Mucosa of stomach (tissue), 1 donor: ENCODE measurements at regions not wholly inside any gene's neighbourhood (a gene's known extent, or its start where the extent isn't known, plus 50 kb on each side); places are given as distances from the start of the nearest gene placed in this dataset.

ENCODE experiments used
- H3K27me3 ChIP-seq: one replicate; pipeline ENCODE4 v1.7.0; 2013; ENCODE audit warnings: mild to moderate bottlenecking, low read length; ENCODE audit not compliant: control insufficient read depth, insufficient read depth
- H3K36me3 ChIP-seq: one replicate; pipeline ENCODE4 v1.7.0; 2013; ENCODE audit warnings: low read length; ENCODE audit not compliant: control insufficient read depth, insufficient read depth
- H3K4me1 ChIP-seq: one replicate; pipeline ENCODE4 v1.7.0; 2013; ENCODE audit warnings: mild to moderate bottlenecking, low read length; ENCODE audit not compliant: control insufficient read depth, insufficient read depth
- H3K4me3 ChIP-seq: one replicate; pipeline ENCODE4 v1.7.0; 2013; ENCODE audit warnings: low read length
- H3K9ac ChIP-seq: one replicate; pipeline ENCODE4 v1.7.0; 2013; ENCODE audit warnings: mild to moderate bottlenecking, low read length, moderate library complexity
- H3K9me3 ChIP-seq: one replicate; pipeline ENCODE4 v1.7.0; 2013; ENCODE audit warnings: mild to moderate bottlenecking, low read length, moderate library complexity; ENCODE audit not compliant: control insufficient read depth
- donor health status: Pancreatic carcinoma.

DNA sequence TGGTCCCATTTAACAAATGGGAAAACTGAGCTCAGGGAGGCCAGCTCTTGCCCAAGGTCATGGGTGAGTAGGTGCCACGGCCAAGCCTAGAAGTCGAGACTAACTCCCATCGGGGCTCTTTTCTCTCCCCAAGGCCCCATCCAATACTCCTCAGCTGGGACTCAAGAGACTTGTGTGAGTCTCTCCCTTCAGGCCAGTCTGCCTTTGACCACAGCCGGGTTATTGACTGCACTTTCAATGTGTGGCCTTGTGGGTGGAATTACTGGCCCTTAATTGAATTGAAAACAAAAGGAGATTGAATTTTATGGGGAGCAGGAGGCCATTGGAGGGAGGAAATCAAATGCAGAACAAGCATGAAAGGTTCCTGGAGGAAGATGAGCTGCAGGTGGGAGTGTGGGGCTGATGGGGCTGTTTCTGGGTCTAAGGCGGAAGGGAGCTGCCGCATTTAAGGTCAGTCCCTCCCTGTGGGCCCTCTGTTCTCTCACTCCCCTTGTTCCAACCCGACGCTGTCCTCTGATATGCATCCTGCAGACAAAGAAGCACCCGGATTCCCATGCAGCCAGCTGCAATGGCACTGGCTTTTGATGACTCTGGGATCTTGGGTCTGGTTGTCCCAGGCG lies 552.8 kb downstream of the MIAT start:
- Histone ChIP-seq H3K4me1 (no peaks in the 10 kb centered on the region), H3K27me3 (peaks cover 11% of the 10 kb centered on the region), H3K9me3 (no peaks in the 10 kb centered on the region), H3K9ac (no peak overlapping the region), H3K4me3 (no peak overlapping the region), H3K36me3 (no peaks in the 10 kb centered on the region)

GRCh38 chr22:27212102-27212501 lies 554.7 kb downstream of the MIAT start:
- no peaks in the 10 kb centered on the region for H3K36me3 ChIP-seq
- H3K4me1 ChIP-seq = no peaks in the 10 kb centered on the region
- no peaks in the 10 kb centered on the region for H3K9me3 ChIP-seq
- no peak overlapping the region for H3K4me3 ChIP-seq
- no peak overlapping the region for H3K9ac ChIP-seq
- peaks cover 11% of the 10 kb centered on the region for H3K27me3 ChIP-seq

- peaks cover 11% of the 10 kb centered on the region for H3K27me3 ChIP-seq
- H3K4me3 ChIP-seq = no peak overlapping the region
- H3K4me1 ChIP-seq = no peaks in the 10 kb centered on the region
- no peaks in the 10 kb centered on the region for H3K9me3 ChIP-seq
- no peaks in the 10 kb centered on the region for H3K36me3 ChIP-seq
- H3K9ac ChIP-seq = no peak overlapping the region
These were observed 555.3 kb downstream of the MIAT start for GRCh38 chr22:27212617-27213177.

DNA sequence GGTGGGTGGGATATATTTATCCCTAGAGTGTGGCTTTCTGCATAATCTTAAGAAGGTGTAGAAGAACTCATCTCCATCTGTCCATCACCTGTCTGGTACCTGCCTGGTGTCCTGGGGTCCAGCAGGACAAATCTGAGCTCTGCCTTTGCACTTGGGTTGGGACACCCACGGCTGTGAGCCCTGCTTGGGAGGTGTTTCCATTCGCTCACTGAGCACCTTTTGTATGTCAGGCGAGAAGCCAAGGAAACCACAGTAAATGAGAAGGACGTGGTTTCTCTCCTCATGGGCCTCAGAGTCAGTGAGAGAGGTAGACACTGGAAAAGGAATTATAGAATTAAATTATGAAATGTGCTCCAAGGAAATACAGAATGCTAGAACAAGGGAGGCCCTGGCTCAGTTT lies 555.9 kb downstream of the MIAT start:
- no peak overlapping the region for H3K9ac ChIP-seq
- no peaks in the 10 kb centered on the region for H3K9me3 ChIP-seq
- peaks cover 11% of the 10 kb centered on the region for H3K27me3 ChIP-seq
- no peak overlapping the region for H3K4me3 ChIP-seq
- H3K36me3 ChIP-seq = no peaks in the 10 kb centered on the region
- no peaks in the 10 kb centered on the region for H3K4me1 ChIP-seq

DNA sequence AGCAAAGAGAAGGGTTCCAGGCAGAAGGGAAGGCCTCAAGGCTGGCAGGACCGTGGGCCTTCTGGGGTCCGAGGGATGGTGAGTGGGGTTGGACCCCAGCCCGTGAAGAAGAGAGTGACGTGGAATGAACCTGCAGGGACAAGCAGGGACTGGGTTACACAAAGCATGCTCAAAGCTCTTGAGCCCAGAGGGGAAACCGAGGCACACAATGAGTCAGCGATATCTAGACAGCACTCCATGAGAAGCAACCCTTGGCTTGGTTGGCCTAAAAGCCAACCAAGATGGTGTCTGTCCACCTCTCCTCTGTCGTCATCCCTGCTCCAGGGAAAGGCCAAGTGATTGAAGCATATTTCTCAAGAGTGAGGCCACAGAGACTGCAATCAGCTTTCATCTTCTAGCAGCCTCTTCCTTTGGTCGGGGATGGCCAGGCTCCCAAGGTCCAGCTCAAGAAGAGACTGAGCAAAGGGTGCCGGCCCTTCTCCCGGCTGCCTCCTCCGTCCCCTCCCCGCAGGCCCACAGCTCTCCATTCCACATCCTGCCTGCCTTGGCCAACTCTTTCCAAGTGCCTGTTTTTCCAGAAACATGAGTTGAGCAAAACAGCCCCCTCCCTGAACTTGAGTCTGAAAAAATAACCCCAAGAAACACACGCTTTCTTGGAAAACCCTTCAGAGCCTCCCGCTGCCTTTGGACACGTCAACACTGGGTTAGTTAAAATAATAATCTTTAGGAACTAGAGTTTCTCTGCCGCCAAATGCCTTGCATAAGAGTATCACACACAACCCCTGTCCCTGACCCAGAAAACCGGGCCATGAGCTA lies 556.6 kb downstream of the MIAT start:
- H3K36me3 ChIP-seq = no peaks in the 10 kb centered on the region
- H3K4me3 ChIP-seq = no peak overlapping the region
- no peaks in the 10 kb centered on the region for H3K4me1 ChIP-seq
- H3K9me3 ChIP-seq = no peaks in the 10 kb centered on the region
- H3K9ac ChIP-seq = no peak overlapping the region
- peaks cover 11% of the 10 kb centered on the region for H3K27me3 ChIP-seq

GRCh38 chr22:27214691-27215090 lies 557.3 kb downstream of the MIAT start:
- Histone ChIP-seq H3K36me3 (no peaks in the 10 kb centered on the region), H3K27me3 (peaks cover 11% of the 10 kb centered on the region), H3K9ac (no peak overlapping the region), H3K4me3 (no peak overlapping the region), H3K4me1 (no peaks in the 10 kb centered on the region), H3K9me3 (no peaks in the 10 kb centered on the region)

DNA sequence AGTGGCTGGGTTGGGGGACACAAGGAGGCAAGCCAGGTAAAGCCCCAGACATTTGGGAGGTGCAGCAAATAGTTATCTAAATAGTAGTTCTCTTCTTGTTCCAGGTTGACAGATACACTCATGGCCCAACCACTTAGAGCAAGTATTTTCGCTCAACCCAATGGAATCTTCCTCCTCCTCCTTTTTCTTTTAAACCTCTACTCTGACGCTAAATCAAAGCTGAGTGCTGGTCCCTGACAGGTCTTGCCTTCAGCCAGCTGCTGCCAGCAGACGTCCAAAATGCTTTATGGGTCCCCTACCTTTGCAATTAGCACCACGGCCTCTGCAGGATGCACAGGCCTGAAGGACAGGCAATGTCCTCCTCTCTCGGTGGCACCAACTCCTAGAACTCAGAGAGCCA lies 558.5 kb downstream of the MIAT start:
- H3K4me3 ChIP-seq = no peak overlapping the region
- no peaks in the 10 kb centered on the region for H3K36me3 ChIP-seq
- no peaks in the 10 kb centered on the region for H3K9me3 ChIP-seq
- peaks cover 11% of the 10 kb centered on the region for H3K27me3 ChIP-seq
- H3K9ac ChIP-seq = no peak overlapping the region
- H3K4me1 ChIP-seq = no peaks in the 10 kb centered on the region

DNA sequence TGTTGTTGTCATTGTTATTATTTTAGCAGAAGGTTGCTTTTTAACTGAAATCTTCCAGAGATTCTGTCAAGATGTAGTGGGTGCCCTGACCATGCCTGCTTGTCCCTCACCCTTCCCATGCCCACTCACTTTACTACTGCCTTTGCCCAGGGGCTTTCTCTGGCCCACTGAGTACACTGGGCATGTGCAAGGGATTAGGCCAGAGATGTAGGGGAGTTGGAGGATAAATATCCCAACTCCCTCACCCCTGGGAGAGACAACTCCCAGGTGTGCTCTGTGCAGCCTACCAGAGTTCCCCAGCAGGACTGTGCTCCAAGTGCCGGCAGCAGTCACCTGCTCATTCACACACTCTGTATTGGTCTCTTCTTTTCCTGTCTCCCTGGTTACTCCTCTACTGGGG lies 559.1 kb downstream of the MIAT start:
- H3K9me3 ChIP-seq = no peaks in the 10 kb centered on the region
- H3K9ac ChIP-seq = no peak overlapping the region
- no peak overlapping the region for H3K4me3 ChIP-seq
- H3K36me3 ChIP-seq = no peaks in the 10 kb centered on the region
- H3K4me1 ChIP-seq = no peaks in the 10 kb centered on the region
- H3K27me3 ChIP-seq = peaks cover 7% of the 10 kb centered on the region

DNA sequence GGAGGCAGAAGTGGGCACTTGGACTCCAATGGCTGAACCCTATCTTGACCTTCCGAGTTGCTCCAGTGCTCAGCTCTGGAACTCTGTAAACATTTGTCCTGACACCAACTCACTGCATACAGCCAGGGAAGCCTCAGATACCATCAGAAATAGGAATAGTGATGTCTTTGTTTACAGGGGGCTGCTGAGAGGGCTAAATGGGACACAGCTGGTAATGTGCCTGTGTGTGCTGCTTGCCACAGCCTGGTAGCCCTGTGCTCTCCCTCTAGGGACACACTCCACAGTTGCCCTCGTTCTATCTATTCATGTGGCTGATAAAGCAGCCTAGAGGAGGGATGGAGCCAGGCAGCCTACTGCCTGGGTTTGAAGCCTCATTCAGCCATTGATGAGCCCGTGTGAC lies 559.8 kb downstream of the MIAT start:
- no peaks in the 10 kb centered on the region for H3K9me3 ChIP-seq
- H3K27me3 ChIP-seq = peaks cover 7% of the 10 kb centered on the region
- H3K4me1 ChIP-seq = no peaks in the 10 kb centered on the region
- H3K4me3 ChIP-seq = no peak overlapping the region
- no peaks in the 10 kb centered on the region for H3K36me3 ChIP-seq
- H3K9ac ChIP-seq = no peak overlapping the region

DNA sequence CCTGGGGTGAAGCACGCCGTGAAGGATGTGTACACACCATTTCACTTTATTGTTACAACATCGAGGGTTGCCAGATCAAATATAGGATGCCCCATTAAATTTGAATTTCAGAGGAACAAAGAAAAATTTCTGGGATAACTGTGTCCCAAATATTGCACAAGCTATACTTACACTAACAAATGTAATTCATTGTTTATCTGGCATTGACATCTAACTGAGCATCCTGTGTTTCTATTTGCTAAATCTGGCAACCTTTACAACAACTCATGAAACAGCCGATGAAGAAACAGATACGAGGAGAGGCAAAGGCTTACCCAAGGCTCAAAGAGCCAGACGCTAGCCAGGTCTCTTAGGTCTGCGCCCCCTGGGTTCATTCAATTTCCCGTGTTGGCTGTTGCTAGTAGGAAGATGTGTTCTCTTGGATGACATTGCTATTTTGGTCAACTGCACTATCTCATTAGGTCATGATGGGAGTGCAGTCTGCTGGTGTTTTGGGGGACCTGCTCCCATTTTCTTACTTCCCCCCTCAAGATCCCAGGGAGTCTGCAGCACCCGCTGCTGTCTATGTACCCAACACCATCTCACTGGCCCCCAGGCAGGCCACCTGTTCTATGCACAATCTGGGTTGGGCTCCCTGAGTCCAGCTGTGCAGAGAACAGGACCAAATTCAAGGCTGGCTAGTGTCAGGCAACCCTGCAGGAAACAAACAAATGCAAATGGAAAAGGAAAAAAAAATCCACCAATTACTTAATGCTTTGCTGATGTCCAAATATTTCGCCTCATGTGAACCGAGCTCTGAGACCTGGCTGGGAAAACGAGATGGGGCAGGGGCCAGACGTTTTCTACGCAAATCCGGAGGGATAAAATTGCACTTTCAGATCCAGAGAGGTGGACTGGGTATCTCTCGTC lies 560.9 kb downstream of the MIAT start:
- H3K9ac ChIP-seq = no peak overlapping the region
- H3K36me3 ChIP-seq = no peaks in the 10 kb centered on the region
- H3K4me1 ChIP-seq = no peaks in the 10 kb centered on the region
- no peaks in the 10 kb centered on the region for H3K9me3 ChIP-seq
- no peak overlapping the region for H3K4me3 ChIP-seq
- H3K27me3 ChIP-seq = peaks cover 6% of the 10 kb centered on the region

- Histone ChIP-seq H3K36me3 (no peaks in the 10 kb centered on the region), H3K9me3 (no peaks in the 10 kb centered on the region), H3K27me3 (no peaks in the 10 kb centered on the region), H3K4me3 (no peak overlapping the region), H3K4me1 (no peaks in the 10 kb centered on the region), H3K9ac (no peak overlapping the region)
These were observed 561.6 kb downstream of the MIAT start for GRCh38 chr22:27219036-27219435.

GRCh38 chr22:27220339-27220738 lies 563.0 kb downstream of the MIAT start:
- no peak overlapping the region for H3K4me3 ChIP-seq
- H3K4me1 ChIP-seq = peaks cover 3% of the 10 kb centered on the region
- H3K9ac ChIP-seq = no peak overlapping the region
- H3K36me3 ChIP-seq = no peaks in the 10 kb centered on the region
- no peaks in the 10 kb centered on the region for H3K9me3 ChIP-seq
- no peaks in the 10 kb centered on the region for H3K27me3 ChIP-seq
